MCF 10A (cell line): ENCODE measurements at regions not wholly inside any gene's neighbourhood (a gene's known extent, or its start where the extent isn't known, plus 50 kb on each side); places are given as distances from the start of the nearest gene placed in this dataset.
"Not testable (repeated sequence)": the region's sequence is repeated elsewhere in the genome, so short reads cannot be mapped to it uniquely, and the experiment has no call there.

Experiments used
- BruUV-seq: library from RNA; stranded (reverse); fragments of 400-500 nt; replicated peaks from 2 replicates; lab custom pipeline; 2021; lab: Mats Ljungman, UMichigan
- CTCF ChIA-PET: fragments of 300-600 bp; sonication (Branson Sonifier 250); formaldehyde crosslinking; extraction: SDS; loops from one replicate; lab custom pipeline; 2021; ENCODE audit warnings: antibody characterized with exemption, inconsistent platforms; lab: Yijun Ruan, JAX
- POLR2A ChIA-PET: fragments of 300-600, 350-650 bp; sonication (Branson Sonifier 250); formaldehyde crosslinking; extraction: SDS; loops from one replicate; lab custom pipeline; 2020; ENCODE audit warnings: antibody characterized with exemption, inconsistent platforms; lab: Yijun Ruan, JAX
- DNase-seq: peaks from one replicate; pipeline ENCODE4 v3.0.0-alpha.2; 2018; ENCODE audit not compliant: unreplicated experiment
- H3K27ac Mint-ChIP-seq: one replicate; pipeline ENCODE4 v1.8.0; 2022; ENCODE audit warnings: mild to moderate bottlenecking, low read depth, mixed read lengths; ENCODE audit not compliant: unreplicated experiment
- H3K27me3 Mint-ChIP-seq: one replicate; pipeline ENCODE4 v1.8.0; 2022; ENCODE audit warnings: mixed read lengths; ENCODE audit not compliant: insufficient read depth, unreplicated experiment
- H3K36me3 Mint-ChIP-seq: one replicate; pipeline ENCODE4 v1.8.0; 2022; ENCODE audit warnings: mild to moderate bottlenecking, moderate library complexity, mixed read lengths; ENCODE audit not compliant: insufficient read depth, unreplicated experiment
- H3K4me1 Mint-ChIP-seq: one replicate; pipeline ENCODE4 v1.8.0; 2022; ENCODE audit warnings: mixed read lengths; ENCODE audit not compliant: insufficient read depth, unreplicated experiment
- H3K4me3 Mint-ChIP-seq: one replicate; pipeline ENCODE4 v1.8.0; 2022; ENCODE audit warnings: mild to moderate bottlenecking, moderate library complexity, mixed read lengths; ENCODE audit not compliant: unreplicated experiment
- H3K9me3 Mint-ChIP-seq: one replicate; pipeline ENCODE4 v1.8.0; 2022; ENCODE audit warnings: mixed read lengths; ENCODE audit not compliant: unreplicated experiment
- CTCF ChIP-seq: fragments of 200-600 bp; IDR thresholded peaks from one replicate; pipeline ENCODE4 v1.8.0; 2022; ENCODE audit warnings: antibody characterized with exemption, mild to moderate bottlenecking; ENCODE audit not compliant: unreplicated experiment
- intact Hi-C: fragments of 100-400 bp; cut with micrococcal nuclease; formaldehyde crosslinking; loops from 2 replicates; pipeline ENCODE4 v1.14.1; 2022

GRCh38 chr2:234249034-234249735 lies 198.7 kb downstream of the SPP2 start:
- Mint-ChIP-seq H3K4me3 (no peak overlapping the region), H3K36me3 (no peaks in the 10 kb centered on the region), H3K27ac (peak overlapping the region; percentile 94), H3K27me3 (no peaks in the 10 kb centered on the region), H3K4me1 (peaks cover 59% of the 10 kb centered on the region), H3K9me3 (no peaks in the 10 kb centered on the region)
- ChIA-PET POLR2A (interaction anchor here (0.7 to 3.4 kb wide), 11 partner anchors 9 to 247 kb away, joined by 3 to 21 read pairs (median 3); partner anchors contain the start of gene ARL4C), CTCF (no interaction called here)
- no peak for DNase-seq
- intact Hi-C loops = no loop called here
- no TSS peak for BruUV-seq
- peak; percentile 16 for TF ChIP-seq CTCF

GRCh38 chr2:234248213-234248710 lies 197.8 kb downstream of the SPP2 start:
- H3K4me1 Mint-ChIP-seq = peaks cover 69% of the 10 kb centered on the region
- H3K27ac Mint-ChIP-seq = peak overlapping the region; percentile 94
- H3K4me3 Mint-ChIP-seq, H3K36me3 Mint-ChIP-seq, intact Hi-C loops, DNase-seq, H3K9me3 Mint-ChIP-seq, BruUV-seq, H3K27me3 Mint-ChIP-seq: not testable (repeated sequence)
- POLR2A ChIA-PET = interaction anchor here (1.4 to 2.8 kb wide), 2 partner anchors 10 to 108 kb away, joined by 3 to 15 read pairs; no protein-coding TSS in a partner anchor
- CTCF ChIA-PET = interaction anchor here (0.7 to 0.8 kb wide), 2 partner anchors 9 to 113 kb away, joined by 3 read pairs; no protein-coding TSS in a partner anchor

GRCh38 chr2:234247453-234248180 lies 197.1 kb downstream of the SPP2 start:
- Mint-ChIP-seq H3K4me3 (no peak overlapping the region), H3K4me1 (peaks cover 72% of the 10 kb centered on the region), H3K9me3 (no peaks in the 10 kb centered on the region), H3K36me3 (no peaks in the 10 kb centered on the region), H3K27me3 (no peaks in the 10 kb centered on the region), H3K27ac (no peak overlapping the region)
- ChIA-PET POLR2A (interaction anchor here (2.8 kb wide), 1 partner anchor 11 kb away, joined by 15 read pairs; no protein-coding TSS in a partner anchor), CTCF (interaction anchor here (0.7 to 0.8 kb wide), 2 partner anchors 10 to 112 kb away, joined by 3 read pairs; no protein-coding TSS in a partner anchor)
- no peak for DNase-seq
- no peak for TF ChIP-seq CTCF
- intact Hi-C loops = no loop called here
- BruUV-seq = no TSS peak

GRCh38 chr2:234245945-234246344 lies 195.4 kb downstream of the SPP2 start:
- no peak for TF ChIP-seq CTCF
- no TSS peak for BruUV-seq
- CTCF ChIA-PET = interaction anchor here (0.7 to 1.2 kb wide), 4 partner anchors 111 to 299 kb away, joined by 3 to 6 read pairs (median 4); no protein-coding TSS in a partner anchor
- Mint-ChIP-seq H3K4me3 (peak overlapping the region; percentile 38), H3K27me3 (no peaks in the 10 kb centered on the region), H3K36me3 (no peaks in the 10 kb centered on the region), H3K27ac (peak overlapping the region; percentile 97), H3K9me3 (no peaks in the 10 kb centered on the region), H3K4me1 (peaks cover 68% of the 10 kb centered on the region)
- intact Hi-C loops = no loop called here
- POLR2A ChIA-PET = interaction anchor here (0.6 to 1.9 kb wide), 8 partner anchors 9 to 251 kb away, joined by 3 to 11 read pairs (median 4); partner anchors contain the start of gene ARL4C
- peak; percentile 80 for DNase-seq
